PFSK-1 (cell line): ENCODE measurements at regions not wholly inside any gene's neighbourhood (a gene's known extent, or its start where the extent isn't known, plus 50 kb on each side); places are given as distances from the start of the nearest gene placed in this dataset.

Experiments used
- POLR2AphosphoS5 ChIP-seq: IDR thresholded peaks from 2 replicates; pipeline ENCODE4 v1.6.1; 2012; ENCODE audit warnings: low read depth, mild to moderate bottlenecking, control low read depth, low read length, moderate library complexity
- TAF1 ChIP-seq: IDR thresholded peaks from 2 replicates; pipeline ENCODE4 v1.6.1; 2012; ENCODE audit warnings: low read length, control low read depth, borderline replicate concordance; ENCODE audit not compliant: insufficient read depth
- TF ChIP-seq, protein P1 (sequence below), 2 experiments: IDR thresholded peaks; 2 replicates each; pipeline versions ENCODE4 v1.6.1 to v1.8.0; 2011 to 2012; ENCODE audit warnings: low read depth in 2 of 2, low read length in 2 of 2, control low read depth in 1 of 2, inconsistent platforms in 1 of 2, mild to moderate bottlenecking in 1 of 2, moderate library complexity in 1 of 2; ENCODE audit not compliant: insufficient read depth in 1 of 2

DNA sequence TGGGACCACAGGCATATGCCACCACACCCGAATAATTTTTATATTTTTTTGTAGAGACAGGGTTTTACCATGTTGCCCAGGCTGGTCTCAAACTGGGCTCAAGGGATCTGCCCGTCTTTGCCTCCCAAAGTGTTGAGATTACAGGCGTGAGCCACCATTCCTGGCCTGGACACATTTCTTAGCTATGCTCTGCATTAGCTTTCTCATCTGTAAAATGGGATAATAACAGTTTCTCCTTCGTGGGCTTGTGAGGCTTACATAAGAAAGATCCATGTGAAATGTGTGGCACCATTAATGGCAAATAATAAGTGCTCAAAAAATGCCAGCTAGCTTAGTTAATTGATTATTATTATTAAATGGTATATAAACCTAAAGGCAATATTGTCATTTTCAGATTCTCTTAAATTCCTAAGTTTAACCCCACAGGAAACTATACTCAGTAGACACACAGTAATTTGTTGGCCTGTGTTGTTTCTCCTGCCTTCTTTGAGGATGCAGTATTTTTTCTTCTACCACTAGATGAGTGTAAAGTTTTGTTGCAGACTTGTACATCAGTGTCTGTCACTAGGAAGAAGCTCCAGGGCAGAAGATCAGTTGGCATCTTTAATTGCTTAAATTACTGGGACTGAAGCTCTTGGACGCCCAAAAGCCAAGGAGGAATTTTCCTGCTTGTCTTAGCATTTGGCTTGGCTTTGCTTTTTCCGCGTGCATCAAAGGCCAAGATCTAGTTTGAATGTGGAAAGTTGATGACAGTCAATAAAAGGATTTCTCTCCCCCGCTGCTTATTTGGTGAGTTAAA, 162.3 kb upstream of the ZNF217 start:
- no peak for TF ChIP-seq POLR2AphosphoS5
- TF ChIP-seq, protein P1, sequence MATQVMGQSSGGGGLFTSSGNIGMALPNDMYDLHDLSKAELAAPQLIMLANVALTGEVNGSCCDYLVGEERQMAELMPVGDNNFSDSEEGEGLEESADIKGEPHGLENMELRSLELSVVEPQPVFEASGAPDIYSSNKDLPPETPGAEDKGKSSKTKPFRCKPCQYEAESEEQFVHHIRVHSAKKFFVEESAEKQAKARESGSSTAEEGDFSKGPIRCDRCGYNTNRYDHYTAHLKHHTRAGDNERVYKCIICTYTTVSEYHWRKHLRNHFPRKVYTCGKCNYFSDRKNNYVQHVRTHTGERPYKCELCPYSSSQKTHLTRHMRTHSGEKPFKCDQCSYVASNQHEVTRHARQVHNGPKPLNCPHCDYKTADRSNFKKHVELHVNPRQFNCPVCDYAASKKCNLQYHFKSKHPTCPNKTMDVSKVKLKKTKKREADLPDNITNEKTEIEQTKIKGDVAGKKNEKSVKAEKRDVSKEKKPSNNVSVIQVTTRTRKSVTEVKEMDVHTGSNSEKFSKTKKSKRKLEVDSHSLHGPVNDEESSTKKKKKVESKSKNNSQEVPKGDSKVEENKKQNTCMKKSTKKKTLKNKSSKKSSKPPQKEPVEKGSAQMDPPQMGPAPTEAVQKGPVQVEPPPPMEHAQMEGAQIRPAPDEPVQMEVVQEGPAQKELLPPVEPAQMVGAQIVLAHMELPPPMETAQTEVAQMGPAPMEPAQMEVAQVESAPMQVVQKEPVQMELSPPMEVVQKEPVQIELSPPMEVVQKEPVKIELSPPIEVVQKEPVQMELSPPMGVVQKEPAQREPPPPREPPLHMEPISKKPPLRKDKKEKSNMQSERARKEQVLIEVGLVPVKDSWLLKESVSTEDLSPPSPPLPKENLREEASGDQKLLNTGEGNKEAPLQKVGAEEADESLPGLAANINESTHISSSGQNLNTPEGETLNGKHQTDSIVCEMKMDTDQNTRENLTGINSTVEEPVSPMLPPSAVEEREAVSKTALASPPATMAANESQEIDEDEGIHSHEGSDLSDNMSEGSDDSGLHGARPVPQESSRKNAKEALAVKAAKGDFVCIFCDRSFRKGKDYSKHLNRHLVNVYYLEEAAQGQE (IDR thresholded peaks at IDR 0.05; ENCODE audit: insufficient read depth in 1 of 2, low read depth in 2 of 2, low read length in 2 of 2): no peak
- no peak for TF ChIP-seq TAF1
